ENCODE measurements at regions not wholly inside any gene's neighbourhood (a gene's known extent, or its start where the extent isn't known, plus 50 kb on each side); places are given as distances from the start of the nearest gene placed in this dataset.

- DNase-seq (ENCODE audit: low read depth): no peak
- TF ChIP-seq CTCF (IDR thresholded peaks at IDR 0.05; ENCODE audit: insufficient read depth, low read length, severe bottlenecking): no peak
- H3K4me3 ChIP-seq (ENCODE audit: low read depth, low read length): no peak overlapping the region
- no peak for FAIRE-seq
- H3K36me3 ChIP-seq (ENCODE audit: control insufficient read depth, insufficient read depth, low read length): no peaks in the 10 kb centered on the region
- H3K27me3 ChIP-seq (ENCODE audit: control insufficient read depth, insufficient read depth, low read length): no peaks in the 10 kb centered on the region
Measured at GRCh38 chr4:77493120-77493752, 112.4 kb upstream of the CXCL13 start.

- no peaks in the 10 kb centered on the region for H3K36me3 ChIP-seq (ENCODE audit: control insufficient read depth, insufficient read depth, low read length)
- FAIRE-seq (peak; percentile 55), DNase-seq (ENCODE audit: low read depth) (peak; percentile 17)
- H3K4me3 ChIP-seq (ENCODE audit: low read depth, low read length): no peak overlapping the region
- TF ChIP-seq CTCF (IDR thresholded peaks at IDR 0.05; ENCODE audit: insufficient read depth, low read length, severe bottlenecking): no peak
- H3K27me3 ChIP-seq (ENCODE audit: control insufficient read depth, insufficient read depth, low read length): no peaks in the 10 kb centered on the region
Measured at GRCh38 chr4:77493829-77494551, 111.6 kb upstream of the CXCL13 start.

- Histone ChIP-seq H3K27me3 (ENCODE audit: control insufficient read depth, insufficient read depth, low read length) (no peaks in the 10 kb centered on the region), H3K4me3 (ENCODE audit: low read depth, low read length) (no peak overlapping the region), H3K36me3 (ENCODE audit: control insufficient read depth, insufficient read depth, low read length) (no peaks in the 10 kb centered on the region)
- DNase-seq (ENCODE audit: low read depth) (no peak), FAIRE-seq (no peak)
- no peak for TF ChIP-seq CTCF (IDR thresholded peaks at IDR 0.05; ENCODE audit: insufficient read depth, low read length, severe bottlenecking)
Measured at GRCh38 chr4:77496457-77496856, 109.2 kb upstream of the CXCL13 start.

GRCh38 chr4:77500801-77501200 lies 104.8 kb upstream of the CXCL13 start:
- Histone ChIP-seq H3K27me3 (ENCODE audit: control insufficient read depth, insufficient read depth, low read length) (no peaks in the 10 kb centered on the region), H3K4me3 (ENCODE audit: low read depth, low read length) (no peak overlapping the region), H3K36me3 (ENCODE audit: control insufficient read depth, insufficient read depth, low read length) (no peaks in the 10 kb centered on the region)
- DNase-seq (ENCODE audit: low read depth): no peak
- no peak for TF ChIP-seq CTCF (IDR thresholded peaks at IDR 0.05; ENCODE audit: insufficient read depth, low read length, severe bottlenecking)
- no peak for FAIRE-seq

- Histone ChIP-seq H3K27me3 (ENCODE audit: control insufficient read depth, insufficient read depth, low read length) (no peaks in the 10 kb centered on the region), H3K36me3 (ENCODE audit: control insufficient read depth, insufficient read depth, low read length) (no peaks in the 10 kb centered on the region), H3K4me3 (ENCODE audit: low read depth, low read length) (no peak overlapping the region)
- no peak for TF ChIP-seq CTCF (IDR thresholded peaks at IDR 0.05; ENCODE audit: insufficient read depth, low read length, severe bottlenecking)
- DNase-seq (ENCODE audit: low read depth) (no peak), FAIRE-seq (no peak)
Measured at GRCh38 chr4:77501240-77501639, 104.4 kb upstream of the CXCL13 start.
